T-helper 1 cell (primary cell): ENCODE measurements at regions not wholly inside any gene's neighbourhood (a gene's known extent, or its start where the extent isn't known, plus 50 kb on each side); places are given as distances from the start of the nearest gene placed in this dataset.
"Not testable (repeated sequence)": the region's sequence is repeated elsewhere in the genome, so short reads cannot be mapped to it uniquely, and the experiment has no call there.

Source experiments
- DNase-seq, 5 donors: peaks; one replicate each; pipeline ENCODE4 v3.0.0-alpha.2; 2012 to 2020

GRCh38 chr1:3992746-3993145, 92.7 kb upstream of the C1orf174 start:
- no peak for DNase-seq

- no peak for DNase-seq
Measured at GRCh38 chr1:3993619-3994375, 93.7 kb upstream of the C1orf174 start.

- DNase-seq: no peak
Measured at GRCh38 chr1:3995141-3995780, 95.2 kb upstream of the C1orf174 start.

- no peak for DNase-seq
Measured at GRCh38 chr1:3996846-3997705, 97.0 kb upstream of the C1orf174 start.

DNA sequence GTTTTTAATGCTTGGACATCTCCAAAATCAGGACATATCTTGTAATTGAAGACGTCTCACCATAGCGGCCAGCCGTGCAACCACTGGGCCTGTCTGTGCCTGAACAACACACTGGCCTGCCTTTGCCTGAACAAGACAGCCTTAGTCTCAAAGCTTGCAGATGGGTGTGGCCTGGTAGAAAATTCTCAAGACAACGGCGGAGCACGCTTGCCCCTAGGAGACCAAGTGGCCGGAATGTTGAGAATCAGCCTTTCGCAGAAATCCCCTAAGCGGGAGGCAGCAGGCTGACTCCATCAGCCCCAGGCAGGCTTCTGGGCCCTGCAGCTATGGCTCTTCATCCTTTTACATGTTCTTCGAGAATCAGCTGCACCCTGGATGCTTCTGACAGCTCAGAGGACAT, 98.0 kb upstream of the C1orf174 start:
- no peak for DNase-seq

DNA sequence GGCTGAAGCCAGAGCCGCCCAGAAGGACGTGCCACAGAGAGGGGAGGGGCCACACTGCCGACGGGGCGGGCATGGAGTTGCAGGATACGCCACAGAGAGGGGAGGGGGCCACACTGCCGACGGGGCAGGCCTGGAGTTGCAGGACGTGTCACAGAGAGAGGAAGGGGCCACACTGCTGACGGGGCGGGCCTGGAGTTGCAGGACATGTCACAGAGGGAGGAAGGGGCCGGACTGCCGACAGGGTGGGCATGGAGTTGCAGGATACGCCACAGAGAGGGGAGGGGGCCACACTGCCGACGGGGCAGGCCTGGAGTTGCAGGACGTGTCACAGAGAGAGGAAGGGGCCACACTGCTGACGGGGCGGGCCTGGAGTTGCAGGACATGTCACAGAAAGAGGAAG, 99.4 kb upstream of the C1orf174 start:
- DNase-seq: not testable (repeated sequence)

DNA sequence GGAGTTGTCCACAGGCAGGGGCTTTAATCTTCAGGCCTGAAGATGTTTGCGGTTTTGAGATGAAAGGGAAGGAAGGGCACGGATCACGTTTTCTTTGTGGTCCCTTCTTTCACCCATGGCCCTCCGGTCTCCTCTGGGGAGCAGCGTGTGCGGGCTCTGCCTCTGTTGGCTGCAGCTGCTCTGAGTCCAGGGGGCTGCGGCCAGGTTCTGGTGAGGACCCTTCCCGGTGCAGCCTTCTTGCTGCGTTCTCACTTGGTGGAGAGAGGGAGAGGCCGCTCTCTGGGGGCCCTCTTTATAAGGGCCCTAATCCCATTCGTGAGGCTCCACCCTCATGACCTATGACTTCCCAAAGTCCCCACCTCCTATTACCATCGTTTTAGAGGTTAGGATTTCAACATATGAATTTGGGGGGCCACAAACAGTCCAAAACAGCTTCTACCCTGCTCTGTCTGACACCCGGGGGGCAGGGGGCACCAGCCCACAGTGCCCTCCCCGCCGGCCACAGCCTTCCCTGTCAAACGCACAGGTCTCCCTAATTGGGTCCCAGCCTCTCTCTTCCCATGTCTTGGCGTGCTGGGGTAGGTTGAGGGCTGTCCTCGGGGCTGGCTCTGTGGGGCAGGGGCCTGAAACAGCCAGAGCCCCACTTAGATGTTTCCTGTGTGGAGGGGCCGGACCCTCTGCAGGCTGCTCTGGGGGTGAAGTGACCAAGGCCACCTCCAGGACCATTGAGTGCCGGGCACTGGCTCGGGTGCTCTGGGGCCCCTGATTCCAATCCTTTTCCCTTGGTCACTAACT, 100.1 kb upstream of the C1orf174 start:
- DNase-seq: no peak

GRCh38 chr1:4000811-4001251, 100.8 kb upstream of the C1orf174 start:
- DNase-seq: no peak

GRCh38 chr1:4001461-4001860, 101.4 kb upstream of the C1orf174 start:
- no peak for DNase-seq

DNA sequence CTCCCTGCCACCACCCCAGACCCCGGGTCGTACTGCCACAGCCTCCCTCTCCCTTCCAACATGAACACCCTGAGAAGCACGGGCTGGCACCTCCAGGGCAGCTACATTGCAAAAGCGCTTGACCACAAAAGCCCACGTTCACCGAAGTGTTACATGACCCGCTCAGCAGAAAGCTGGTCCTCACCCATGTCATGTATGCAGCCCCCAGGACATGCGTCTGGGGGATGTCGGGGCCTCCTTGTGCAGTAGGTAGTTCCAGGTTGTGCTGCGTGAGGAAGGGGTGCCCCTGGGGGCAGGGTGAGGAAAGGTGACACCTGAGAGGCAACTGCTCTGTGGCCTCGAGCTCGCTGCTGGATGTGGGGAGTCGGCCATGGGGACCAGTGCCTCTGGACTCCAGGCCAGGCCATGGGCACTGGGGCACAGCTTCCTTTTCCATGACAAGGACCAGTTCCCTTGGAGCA, 102.0 kb upstream of the C1orf174 start:
- no peak for DNase-seq

- DNase-seq: no peak
Measured at GRCh38 chr1:4002741-4003140, 102.7 kb upstream of the C1orf174 start.

DNA sequence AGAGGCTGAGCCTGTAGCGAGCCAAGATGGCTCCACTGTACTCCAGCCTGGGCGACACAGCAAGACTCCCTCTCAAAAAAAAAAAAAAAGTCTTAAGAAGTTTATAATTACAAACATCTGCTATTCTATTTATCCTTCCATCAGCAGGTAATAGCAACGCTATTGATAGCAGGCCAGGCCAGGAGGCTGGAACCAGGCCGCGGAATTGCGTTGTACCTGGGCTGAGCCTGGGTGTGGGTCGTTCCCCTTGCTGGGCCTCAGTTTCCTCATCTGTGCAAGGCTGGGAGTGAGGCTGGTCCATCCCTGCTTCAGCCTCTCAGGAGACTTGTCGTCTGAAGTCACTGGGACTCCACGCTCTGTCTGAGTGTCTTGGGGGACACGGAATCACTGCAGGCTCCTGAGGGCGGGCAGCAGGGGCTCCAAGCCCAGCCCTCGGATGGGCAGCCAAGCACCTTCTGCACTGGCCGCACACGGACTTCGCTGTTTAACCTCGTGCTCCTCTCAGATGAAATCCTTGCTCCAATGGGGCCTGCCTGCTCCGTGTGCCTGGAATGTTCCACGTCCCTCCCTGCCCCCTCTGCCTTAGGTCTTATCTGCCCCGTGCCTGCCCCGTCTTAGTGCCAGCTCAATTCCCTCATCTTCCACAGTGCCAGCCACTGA, 103.9 kb upstream of the C1orf174 start:
- DNase-seq: no peak

GRCh38 chr1:4004635-4005430, 104.8 kb upstream of the C1orf174 start:
- no peak for DNase-seq

DNA sequence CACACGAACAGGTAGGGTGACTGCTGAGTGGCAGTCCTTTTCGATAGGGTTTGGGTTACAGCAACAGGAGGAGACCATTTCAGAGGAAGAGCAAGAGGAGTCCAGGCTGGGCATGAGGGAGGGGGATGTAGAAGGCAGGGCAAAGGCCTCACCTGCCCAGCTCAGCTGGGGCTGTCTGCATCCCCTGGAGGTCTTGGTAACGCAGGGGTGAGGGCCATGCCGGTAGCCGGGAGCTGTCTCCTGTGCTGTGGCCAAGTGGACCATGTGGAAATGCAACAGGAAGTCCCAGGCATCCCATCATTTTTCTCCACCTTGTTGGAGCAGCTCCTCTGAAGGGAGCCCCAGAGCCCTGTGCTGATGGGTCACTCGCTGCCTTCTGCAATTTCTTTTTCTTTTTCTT, 105.4 kb upstream of the C1orf174 start:
- DNase-seq: no peak

- no peak for DNase-seq
Measured at GRCh38 chr1:4006676-4007374, 106.8 kb upstream of the C1orf174 start.

DNA sequence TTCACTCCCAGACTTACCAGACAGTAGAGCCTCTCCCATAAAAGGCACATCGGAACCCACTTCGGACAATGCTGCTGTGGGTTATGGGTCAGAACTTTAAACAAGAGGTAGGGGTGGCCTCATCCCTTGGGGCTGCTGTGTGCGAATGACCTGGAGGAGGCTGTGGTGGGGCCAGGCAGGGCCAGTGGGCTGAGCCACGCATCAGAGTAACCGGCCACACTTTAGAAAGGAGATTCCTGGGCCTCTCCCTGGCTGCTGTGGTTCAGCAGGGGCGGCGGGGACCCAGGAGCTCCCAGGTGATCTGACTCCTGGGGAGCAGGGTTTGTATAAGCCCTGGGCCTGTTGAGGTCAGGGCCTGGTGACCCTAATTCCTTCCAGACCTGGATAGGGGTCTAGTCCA, 110.2 kb upstream of the C1orf174 start:
- no peak for DNase-seq

DNA sequence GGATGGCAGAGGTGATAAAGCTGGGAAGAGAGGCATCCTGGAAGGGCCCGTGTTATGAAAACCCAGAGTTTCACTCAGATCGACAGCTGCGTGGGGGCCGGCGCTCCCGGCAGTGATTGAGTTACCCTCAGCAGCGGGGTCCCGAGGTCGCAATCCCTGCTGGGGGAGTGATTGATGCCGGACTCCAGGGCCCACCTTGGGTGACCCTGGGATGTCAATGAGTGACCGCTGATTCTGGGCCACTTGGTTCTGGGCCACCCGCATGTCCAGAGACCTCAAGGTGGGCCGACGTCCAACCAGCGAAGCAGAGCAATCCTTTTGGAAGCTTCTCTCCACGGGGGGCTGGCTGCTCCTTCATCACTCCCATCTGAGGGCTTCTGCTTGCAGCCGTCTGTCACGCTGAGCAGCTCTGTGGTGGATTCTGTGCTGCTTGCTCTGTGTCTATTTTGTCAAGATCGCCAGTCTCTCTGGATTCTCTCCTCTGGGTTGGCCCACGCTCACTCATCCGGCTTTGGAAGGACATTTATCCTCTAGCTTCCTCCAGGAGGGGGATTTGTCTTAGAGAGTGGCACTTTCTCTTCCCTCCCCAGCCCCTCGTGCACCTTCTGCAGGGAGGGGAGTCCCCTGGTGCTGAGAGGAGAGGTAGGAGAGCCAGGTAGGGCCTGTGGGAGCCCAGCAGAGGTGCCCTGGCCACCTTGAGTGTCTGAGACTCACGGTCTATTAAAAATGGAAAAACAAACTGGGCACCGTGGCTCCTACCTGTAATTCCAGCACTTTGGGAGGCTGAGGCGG, 110.9 kb upstream of the C1orf174 start:
- no peak for DNase-seq

- no peak for DNase-seq
Measured at GRCh38 chr1:4016351-4017130, 116.5 kb upstream of the C1orf174 start.
